SK-N-SH treated with all-trans-retinoic acid at 6 μM for 48 hours (cell line): ENCODE measurements at regions not wholly inside any gene's neighbourhood (a gene's known extent, or its start where the extent isn't known, plus 50 kb on each side); places are given as distances from the start of the nearest gene placed in this dataset.

Source experiments
- ATAC-seq: fragments of 200-7000 bp; cut with Tn5 transposase; 3 replicates; pipeline ENCODE4 v1.9.1; 2020; ENCODE audit warnings: mild to moderate bottlenecking, moderate library complexity
- ARNTL ChIP-seq: fragments of 450-650 bp; formaldehyde crosslinking; IDR thresholded peaks from 2 replicates; pipeline ENCODE4 v1.5.0; 2020; ENCODE audit warnings: low read depth, mild to moderate bottlenecking, moderate library complexity, borderline replicate concordance
- BACH2 ChIP-seq: fragments of 250-450 bp; sonication (Bioruptor Pico); IDR thresholded peaks from 2 replicates; pipeline ENCODE4 v1.9.0; 2021; ENCODE audit warnings: mild to moderate bottlenecking, borderline replicate concordance
- CSDC2 ChIP-seq: fragments of 250-450 bp; sonication (Bioruptor Pico); IDR thresholded peaks from 2 replicates; pipeline ENCODE4 v1.5.0; 2020; ENCODE audit warnings: mild to moderate bottlenecking, moderate library complexity
- ESRRG ChIP-seq: fragments of 250-450 bp; sonication (Bioruptor Pico); IDR thresholded peaks from 2 replicates; pipeline ENCODE4 v1.6.1; 2021; ENCODE audit warnings: mild to moderate bottlenecking
- GLIS3 ChIP-seq: fragments of 250-450 bp; sonication (Bioruptor Pico); IDR thresholded peaks from 2 replicates; pipeline ENCODE4 v1.5.0; 2020; ENCODE audit warnings: mild to moderate bottlenecking, moderate library complexity
- ISL1 ChIP-seq: fragments of 250-450 bp; sonication (Bioruptor Pico); IDR thresholded peaks from 2 replicates; pipeline ENCODE4 v2.1.2; 2022; ENCODE audit warnings: mild to moderate bottlenecking, moderate library complexity
- OSR1 ChIP-seq: fragments of 250-450 bp; sonication (Bioruptor Pico); IDR thresholded peaks from 2 replicates; pipeline ENCODE4 v1.8.0; 2022; ENCODE audit warnings: moderate library complexity, mild to moderate bottlenecking, inconsistent platforms
- PPARA ChIP-seq: fragments of 250-450 bp; sonication (Bioruptor Pico); IDR thresholded peaks from 2 replicates; pipeline ENCODE4 v1.5.0; 2020; ENCODE audit warnings: mild to moderate bottlenecking, borderline replicate concordance
- RARB ChIP-seq: fragments of 250-450 bp; sonication (Bioruptor Pico); IDR thresholded peaks from 2 replicates; pipeline ENCODE4 v1.8.0; 2021; ENCODE audit warnings: mild to moderate bottlenecking, moderate library complexity
- SNAI2 ChIP-seq: fragments of 250-450 bp; sonication (Bioruptor Pico); IDR thresholded peaks from 2 replicates; pipeline ENCODE4 v1.5.0; 2020; ENCODE audit warnings: mild to moderate bottlenecking, moderate library complexity
- TCF4 ChIP-seq: fragments of 250-450 bp; sonication (Bioruptor Pico); IDR thresholded peaks from 2 replicates; pipeline ENCODE4 v1.8.0; 2021; ENCODE audit warnings: mild to moderate bottlenecking, moderate library complexity, borderline replicate concordance
- TOX ChIP-seq: fragments of 250-450 bp; sonication (Bioruptor Pico); IDR thresholded peaks from 2 replicates; pipeline ENCODE4 v1.8.0; 2021; ENCODE audit warnings: mild to moderate bottlenecking, moderate library complexity, borderline replicate concordance
- ZC3H10 ChIP-seq: fragments of 250-450 bp; sonication (Bioruptor Pico); IDR thresholded peaks from 2 replicates; pipeline ENCODE4 v1.5.1; 2021; ENCODE audit warnings: mild to moderate bottlenecking, moderate library complexity
- ZFP3 ChIP-seq: fragments of 250-450 bp; sonication (Bioruptor Pico); IDR thresholded peaks from 2 replicates; pipeline ENCODE4 v1.5.0; 2020; ENCODE audit warnings: mild to moderate bottlenecking, moderate library complexity
- ZFP30 ChIP-seq: fragments of 450-650 bp; formaldehyde crosslinking; IDR thresholded peaks from 2 replicates; pipeline ENCODE4 v1.5.0; 2022; ENCODE audit warnings: mild to moderate bottlenecking, moderate library complexity
- ZNF565 ChIP-seq: fragments of 450-650 bp; formaldehyde crosslinking; conservative IDR thresholded peaks from 2 replicates; pipeline ENCODE4 v1.5.0; 2020; ENCODE audit warnings: low read depth, mild to moderate bottlenecking, moderate library complexity
- ZNF70 ChIP-seq: fragments of 450-650 bp; formaldehyde crosslinking; IDR thresholded peaks from 2 replicates; pipeline ENCODE4 v1.5.0; 2020; ENCODE audit warnings: mild to moderate bottlenecking, moderate library complexity
- ZNF8 ChIP-seq: fragments of 450-650 bp; formaldehyde crosslinking; IDR thresholded peaks from 2 replicates; pipeline ENCODE4 v1.5.0; 2020; ENCODE audit warnings: mild to moderate bottlenecking, moderate library complexity
- TF ChIP-seq, protein P1 (sequence below): fragments of 250-450 bp; sonication (Bioruptor Pico); IDR thresholded peaks from 2 replicates; pipeline ENCODE4 v1.8.0; 2020; ENCODE audit warnings: mild to moderate bottlenecking, moderate library complexity, borderline replicate concordance
- TF ChIP-seq, protein P2 (sequence below): fragments of 250-450 bp; sonication (Bioruptor Pico); IDR thresholded peaks from 2 replicates; pipeline ENCODE4 v1.5.1; 2021; ENCODE audit warnings: mild to moderate bottlenecking, moderate library complexity
- TF ChIP-seq, protein P3 (sequence below): fragments of 250-450 bp; sonication (Bioruptor Pico); IDR thresholded peaks from 2 replicates; pipeline ENCODE4 v1.8.0; 2021; ENCODE audit warnings: low read depth, mild to moderate bottlenecking, moderate library complexity, borderline replicate concordance
- TF ChIP-seq, protein P4 (sequence below): fragments of 250-450 bp; sonication (Bioruptor Pico); IDR thresholded peaks from 2 replicates; pipeline ENCODE4 v1.5.0; 2020; ENCODE audit warnings: mild to moderate bottlenecking, moderate library complexity

DNA sequence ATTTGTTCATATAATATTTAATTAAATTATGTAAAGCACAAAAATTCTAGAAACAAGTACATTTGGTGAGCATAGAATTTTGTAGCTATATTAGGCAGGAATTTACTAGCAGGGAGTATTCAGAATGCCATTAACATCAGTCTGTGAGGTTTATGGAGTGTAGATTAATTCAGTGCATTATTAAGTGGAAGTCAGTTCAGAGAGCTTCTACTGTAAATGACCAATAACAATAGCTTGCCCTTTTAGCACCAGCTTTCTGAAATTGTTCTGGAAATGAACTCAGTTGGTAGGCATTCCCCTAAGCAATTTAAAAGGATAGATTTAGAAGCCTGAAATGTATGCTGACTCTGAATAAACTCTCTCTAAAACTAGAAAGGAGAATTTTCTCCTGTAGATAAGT lies 208.2 kb upstream of the CNTNAP5 start (continued):
- TF ChIP-seq CSDC2 (CRISPR knock-in tag) (no peak), ARNTL (CRISPR knock-in tag) (no peak), ZNF70 (CRISPR knock-in tag) (no peak)

DNA sequence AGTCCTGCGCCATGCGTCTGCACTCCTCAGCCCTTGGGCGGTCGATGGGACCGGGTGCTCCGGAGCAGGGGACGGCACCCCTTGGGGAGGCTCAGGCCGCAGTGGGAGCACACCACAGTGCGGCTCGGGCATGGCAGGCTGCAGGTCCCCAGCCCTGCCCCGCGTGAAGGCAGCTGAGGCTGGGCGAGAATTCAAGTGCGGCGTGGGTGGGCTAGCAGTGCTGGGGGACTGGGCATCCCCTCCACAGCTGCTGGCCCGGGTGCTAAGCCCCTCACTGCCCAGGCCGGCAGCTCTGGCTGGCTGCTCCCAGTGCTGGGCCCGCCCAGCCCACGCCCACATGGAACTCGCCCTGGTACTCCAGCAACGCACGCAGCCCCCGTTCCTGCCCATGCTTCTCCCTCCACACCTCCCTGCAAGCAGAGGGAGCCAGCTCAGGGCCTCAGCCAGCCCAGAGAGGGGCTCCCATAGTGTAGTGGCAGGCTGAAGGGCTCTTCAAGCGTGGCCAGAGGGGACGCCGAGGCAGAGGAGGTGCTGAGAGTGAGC lies 198.3 kb upstream of the CNTNAP5 start:
- no peak for ATAC-seq

DNA sequence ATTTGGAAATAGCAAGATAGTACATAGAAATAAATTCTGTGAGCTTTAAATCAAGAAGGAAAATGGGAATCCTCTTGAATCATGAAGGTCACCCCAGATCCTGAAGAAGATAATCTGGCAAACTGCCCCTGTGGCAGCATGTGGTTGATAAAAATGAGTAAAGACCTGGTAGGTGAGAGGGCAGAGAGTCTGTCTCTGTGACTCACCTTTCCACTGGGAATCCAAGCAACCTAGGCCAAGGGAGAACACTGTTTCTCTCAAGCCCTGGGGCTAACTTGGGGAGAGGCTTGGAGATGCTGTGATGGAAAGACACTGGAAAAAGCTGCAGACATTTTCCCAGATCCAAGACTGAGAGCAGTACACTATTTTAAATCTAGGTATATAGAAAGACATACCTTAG lies 185.8 kb upstream of the CNTNAP5 start:
- TF ChIP-seq ARNTL (CRISPR knock-in tag) = no peak
- no peak for TF ChIP-seq BACH2 (CRISPR knock-in tag)
- no peak for ATAC-seq

More for the DNA sequence above, 198.3 kb upstream of the CNTNAP5 start:
- TF ChIP-seq ZFP30 (CRISPR knock-in tag) = no peak
- TF ChIP-seq PPARA (CRISPR knock-in tag) = no peak
- TF ChIP-seq, protein P1, sequence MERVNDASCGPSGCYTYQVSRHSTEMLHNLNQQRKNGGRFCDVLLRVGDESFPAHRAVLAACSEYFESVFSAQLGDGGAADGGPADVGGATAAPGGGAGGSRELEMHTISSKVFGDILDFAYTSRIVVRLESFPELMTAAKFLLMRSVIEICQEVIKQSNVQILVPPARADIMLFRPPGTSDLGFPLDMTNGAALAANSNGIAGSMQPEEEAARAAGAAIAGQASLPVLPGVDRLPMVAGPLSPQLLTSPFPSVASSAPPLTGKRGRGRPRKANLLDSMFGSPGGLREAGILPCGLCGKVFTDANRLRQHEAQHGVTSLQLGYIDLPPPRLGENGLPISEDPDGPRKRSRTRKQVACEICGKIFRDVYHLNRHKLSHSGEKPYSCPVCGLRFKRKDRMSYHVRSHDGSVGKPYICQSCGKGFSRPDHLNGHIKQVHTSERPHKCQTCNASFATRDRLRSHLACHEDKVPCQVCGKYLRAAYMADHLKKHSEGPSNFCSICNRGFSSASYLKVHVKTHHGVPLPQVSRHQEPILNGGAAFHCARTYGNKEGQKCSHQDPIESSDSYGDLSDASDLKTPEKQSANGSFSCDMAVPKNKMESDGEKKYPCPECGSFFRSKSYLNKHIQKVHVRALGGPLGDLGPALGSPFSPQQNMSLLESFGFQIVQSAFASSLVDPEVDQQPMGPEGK = no peak
- no peak for TF ChIP-seq OSR1 (CRISPR knock-in tag)
- TF ChIP-seq GLIS3 (CRISPR knock-in tag) = no peak
- TF ChIP-seq, protein P2, sequence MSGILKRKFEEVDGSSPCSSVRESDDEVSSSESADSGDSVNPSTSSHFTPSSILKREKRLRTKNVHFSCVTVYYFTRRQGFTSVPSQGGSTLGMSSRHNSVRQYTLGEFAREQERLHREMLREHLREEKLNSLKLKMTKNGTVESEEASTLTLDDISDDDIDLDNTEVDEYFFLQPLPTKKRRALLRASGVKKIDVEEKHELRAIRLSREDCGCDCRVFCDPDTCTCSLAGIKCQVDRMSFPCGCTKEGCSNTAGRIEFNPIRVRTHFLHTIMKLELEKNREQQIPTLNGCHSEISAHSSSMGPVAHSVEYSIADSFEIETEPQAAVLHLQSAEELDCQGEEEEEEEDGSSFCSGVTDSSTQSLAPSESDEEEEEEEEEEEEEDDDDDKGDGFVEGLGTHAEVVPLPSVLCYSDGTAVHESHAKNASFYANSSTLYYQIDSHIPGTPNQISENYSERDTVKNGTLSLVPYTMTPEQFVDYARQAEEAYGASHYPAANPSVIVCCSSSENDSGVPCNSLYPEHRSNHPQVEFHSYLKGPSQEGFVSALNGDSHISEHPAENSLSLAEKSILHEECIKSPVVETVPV = no peak
- TF ChIP-seq RARB (CRISPR knock-in tag) = no peak
- no peak for TF ChIP-seq BACH2 (CRISPR knock-in tag)
- TF ChIP-seq, protein P3, sequence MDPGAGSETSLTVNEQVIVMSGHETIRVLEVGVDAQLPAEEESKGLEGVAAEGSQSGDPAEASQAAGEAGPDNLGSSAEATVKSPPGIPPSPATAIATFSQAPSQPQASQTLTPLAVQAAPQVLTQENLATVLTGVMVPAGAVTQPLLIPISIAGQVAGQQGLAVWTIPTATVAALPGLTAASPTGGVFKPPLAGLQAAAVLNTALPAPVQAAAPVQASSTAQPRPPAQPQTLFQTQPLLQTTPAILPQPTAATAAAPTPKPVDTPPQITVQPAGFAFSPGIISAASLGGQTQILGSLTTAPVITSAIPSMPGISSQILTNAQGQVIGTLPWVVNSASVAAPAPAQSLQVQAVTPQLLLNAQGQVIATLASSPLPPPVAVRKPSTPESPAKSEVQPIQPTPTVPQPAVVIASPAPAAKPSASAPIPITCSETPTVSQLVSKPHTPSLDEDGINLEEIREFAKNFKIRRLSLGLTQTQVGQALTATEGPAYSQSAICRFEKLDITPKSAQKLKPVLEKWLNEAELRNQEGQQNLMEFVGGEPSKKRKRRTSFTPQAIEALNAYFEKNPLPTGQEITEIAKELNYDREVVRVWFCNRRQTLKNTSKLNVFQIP = no peak
- TF ChIP-seq, protein P4, sequence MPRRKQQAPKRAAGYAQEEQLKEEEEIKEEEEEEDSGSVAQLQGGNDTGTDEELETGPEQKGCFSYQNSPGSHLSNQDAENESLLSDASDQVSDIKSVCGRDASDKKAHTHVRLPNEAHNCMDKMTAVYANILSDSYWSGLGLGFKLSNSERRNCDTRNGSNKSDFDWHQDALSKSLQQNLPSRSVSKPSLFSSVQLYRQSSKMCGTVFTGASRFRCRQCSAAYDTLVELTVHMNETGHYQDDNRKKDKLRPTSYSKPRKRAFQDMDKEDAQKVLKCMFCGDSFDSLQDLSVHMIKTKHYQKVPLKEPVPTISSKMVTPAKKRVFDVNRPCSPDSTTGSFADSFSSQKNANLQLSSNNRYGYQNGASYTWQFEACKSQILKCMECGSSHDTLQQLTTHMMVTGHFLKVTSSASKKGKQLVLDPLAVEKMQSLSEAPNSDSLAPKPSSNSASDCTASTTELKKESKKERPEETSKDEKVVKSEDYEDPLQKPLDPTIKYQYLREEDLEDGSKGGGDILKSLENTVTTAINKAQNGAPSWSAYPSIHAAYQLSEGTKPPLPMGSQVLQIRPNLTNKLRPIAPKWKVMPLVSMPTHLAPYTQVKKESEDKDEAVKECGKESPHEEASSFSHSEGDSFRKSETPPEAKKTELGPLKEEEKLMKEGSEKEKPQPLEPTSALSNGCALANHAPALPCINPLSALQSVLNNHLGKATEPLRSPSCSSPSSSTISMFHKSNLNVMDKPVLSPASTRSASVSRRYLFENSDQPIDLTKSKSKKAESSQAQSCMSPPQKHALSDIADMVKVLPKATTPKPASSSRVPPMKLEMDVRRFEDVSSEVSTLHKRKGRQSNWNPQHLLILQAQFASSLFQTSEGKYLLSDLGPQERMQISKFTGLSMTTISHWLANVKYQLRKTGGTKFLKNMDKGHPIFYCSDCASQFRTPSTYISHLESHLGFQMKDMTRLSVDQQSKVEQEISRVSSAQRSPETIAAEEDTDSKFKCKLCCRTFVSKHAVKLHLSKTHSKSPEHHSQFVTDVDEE (CRISPR knock-in tag) = no peak
- TF ChIP-seq ZNF565 (CRISPR knock-in tag) = no peak
- TF ChIP-seq ZNF8 (CRISPR knock-in tag) = no peak
- no peak for TF ChIP-seq ARNTL (CRISPR knock-in tag)
- TF ChIP-seq ESRRG (CRISPR knock-in tag) = no peak
- no peak for TF ChIP-seq SNAI2
- TF ChIP-seq ZFP3 (CRISPR knock-in tag) = no peak
- TF ChIP-seq ZNF70 (CRISPR knock-in tag) = no peak

DNA sequence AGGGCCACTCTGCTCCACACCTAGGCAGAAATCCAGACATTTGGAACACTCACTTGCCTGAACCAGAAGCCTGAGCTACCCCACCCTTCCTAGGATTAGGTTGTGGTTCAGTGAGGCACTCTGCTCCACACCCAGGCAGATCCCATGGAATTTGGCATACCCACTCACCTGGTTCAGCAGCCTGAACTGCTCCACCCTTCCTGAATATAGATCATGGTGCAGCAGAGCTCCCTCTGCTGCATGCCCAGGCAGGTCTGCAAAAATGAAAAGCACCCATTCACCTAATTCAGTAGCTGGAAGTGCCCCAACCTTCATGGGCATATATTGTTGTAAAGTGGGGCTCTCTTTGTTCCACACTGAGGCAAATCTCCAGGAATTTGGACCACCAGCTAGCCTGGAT lies 185.1 kb upstream of the CNTNAP5 start:
- ATAC-seq = no peak
- TF ChIP-seq ZFP3 (CRISPR knock-in tag) (no peak), TOX (CRISPR knock-in tag) (no peak), BACH2 (CRISPR knock-in tag) (no peak), ARNTL (CRISPR knock-in tag) (no peak), TCF4 (no peak), PPARA (CRISPR knock-in tag) (no peak), ISL1 (no peak), SNAI2 (no peak), RARB (CRISPR knock-in tag) (no peak), ZNF70 (CRISPR knock-in tag) (no peak), GLIS3 (CRISPR knock-in tag) (no peak), ZFP30 (CRISPR knock-in tag) (no peak), ZNF8 (CRISPR knock-in tag) (no peak), ZC3H10 (CRISPR knock-in tag) (no peak)
- TF ChIP-seq, protein P4 (CRISPR knock-in tag) = no peak
- TF ChIP-seq, protein P3 = no peak
